Fibroblast of peridontal ligament (primary cell): ENCODE measurements at regions not wholly inside any gene's neighbourhood (a gene's known extent, or its start where the extent isn't known, plus 50 kb on each side); places are given as distances from the start of the nearest gene placed in this dataset.

Experiments
- DNase-seq: peaks from one replicate; pipeline ENCODE4 v3.0.0-alpha.2; 2010; ENCODE audit errors: extremely low read depth

DNA sequence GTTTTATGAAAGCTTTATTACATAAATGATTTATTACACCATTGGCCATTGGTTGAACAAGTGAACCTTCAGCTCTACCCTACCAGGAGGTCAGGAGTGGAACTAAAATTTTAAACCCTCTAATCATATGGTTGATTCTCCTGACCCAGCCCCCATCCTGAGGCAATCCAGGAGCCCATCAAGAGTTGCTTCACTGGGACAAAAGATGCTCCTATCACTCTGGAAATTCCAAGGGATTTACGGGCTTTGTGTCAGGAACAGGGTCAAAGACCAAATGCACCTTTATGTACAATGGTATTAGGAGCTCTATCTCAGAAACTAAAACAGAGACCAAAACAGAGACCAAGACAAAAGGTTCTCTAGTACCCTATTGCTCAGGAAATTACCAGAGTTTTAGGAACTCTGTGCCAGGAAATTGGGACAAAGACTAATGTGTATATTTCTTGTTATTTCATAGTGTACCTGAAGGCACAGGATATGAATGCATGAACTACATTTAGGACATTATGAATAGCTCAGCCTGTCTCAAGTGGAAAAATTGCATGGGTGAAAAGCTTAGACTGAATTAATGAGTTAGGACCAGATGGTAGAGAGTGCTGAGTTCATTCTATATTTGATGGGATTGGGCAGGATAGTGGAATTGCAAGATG is 171.7 kb upstream of the FLRT2 start:
- no peak for DNase-seq

GRCh38 chr14:85359505-85359904 is 170.4 kb upstream of the FLRT2 start:
- DNase-seq: no peak

DNA sequence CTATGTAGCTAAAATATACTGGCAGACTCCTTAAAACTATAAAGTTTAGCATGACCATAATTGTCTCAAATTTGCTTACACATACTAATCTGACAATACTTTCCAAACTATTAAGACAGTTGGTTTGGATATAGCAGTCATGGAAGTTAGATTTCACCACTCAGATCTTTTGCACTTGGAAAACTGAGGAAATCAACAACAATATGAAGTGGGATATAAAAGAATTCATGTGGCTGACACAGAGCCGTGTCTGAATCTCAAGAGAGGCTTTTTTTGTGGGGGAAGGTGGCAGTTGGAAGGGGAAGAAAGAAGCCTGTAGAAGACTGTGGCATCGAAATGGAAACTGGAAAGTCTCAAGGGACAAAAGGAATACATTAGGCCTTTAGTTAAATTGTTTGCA is 166.6 kb upstream of the FLRT2 start:
- no peak for DNase-seq

- DNase-seq: no peak
These were observed 163.7 kb upstream of the FLRT2 start for GRCh38 chr14:85366226-85366625.

GRCh38 chr14:85380881-85381280 is 149.1 kb upstream of the FLRT2 start:
- peak; percentile 65 for DNase-seq

GRCh38 chr14:85382341-85382740 is 147.6 kb upstream of the FLRT2 start:
- DNase-seq: no peak

- DNase-seq: no peak
These were observed 142.8 kb upstream of the FLRT2 start for GRCh38 chr14:85387181-85387580.

- DNase-seq: no peak
These were observed 139.7 kb upstream of the FLRT2 start for GRCh38 chr14:85390236-85390635.

DNA sequence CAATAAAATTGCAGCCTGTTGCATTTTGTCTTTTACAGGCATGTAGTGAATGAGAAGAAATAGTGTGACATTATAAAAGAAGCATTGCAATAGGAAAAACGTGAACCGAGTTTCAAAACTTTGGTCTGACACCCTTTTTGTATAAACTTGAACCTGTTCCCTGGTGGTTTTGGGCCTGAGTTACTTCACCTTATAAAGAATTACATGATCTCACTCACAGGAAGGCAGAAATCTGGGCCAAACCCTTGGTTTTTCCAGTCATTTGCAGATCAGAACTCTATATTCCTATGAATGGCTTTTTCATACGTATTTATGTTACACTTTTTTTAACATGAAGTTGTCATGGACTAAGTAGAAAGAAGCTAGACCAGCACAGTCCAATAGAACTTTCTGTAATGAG is 138.5 kb upstream of the FLRT2 start:
- DNase-seq: no peak

DNA sequence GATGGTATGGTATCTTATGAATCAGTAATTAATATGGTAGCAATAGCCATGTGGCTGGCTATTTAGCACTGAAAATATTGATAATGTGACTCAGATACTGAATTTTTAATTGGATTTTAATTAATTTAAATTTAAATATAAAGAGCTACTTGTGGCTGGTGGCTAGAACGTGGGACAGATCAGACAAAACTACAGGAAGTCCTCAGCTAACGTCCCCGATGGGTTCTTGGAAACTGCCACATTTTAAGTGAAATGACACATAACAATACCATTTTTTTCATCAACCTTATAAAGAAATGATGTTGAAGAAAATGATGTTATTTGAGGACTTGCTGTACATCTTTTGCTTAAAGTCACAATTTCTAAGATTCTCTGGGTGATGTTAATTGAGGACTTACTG is 138.1 kb upstream of the FLRT2 start:
- no peak for DNase-seq

DNA sequence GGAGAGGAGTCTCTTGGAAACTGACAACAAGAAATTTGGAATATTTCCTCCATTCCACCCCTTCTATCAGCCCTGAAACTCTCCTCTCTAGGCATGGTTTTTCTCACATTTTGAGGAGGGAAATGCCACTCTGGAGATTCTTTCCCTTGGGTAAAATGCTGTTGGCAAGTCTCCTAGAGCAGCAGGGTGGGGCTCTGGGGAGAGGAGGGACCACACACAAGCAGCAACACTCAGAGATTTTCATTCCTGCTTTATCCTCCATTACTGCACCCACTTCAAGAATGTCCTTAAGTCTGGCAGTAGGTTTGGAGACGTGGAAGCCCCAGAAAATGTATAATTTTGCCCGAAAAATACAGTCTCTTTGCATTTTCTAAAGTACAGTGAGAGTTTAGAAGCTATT is 130.8 kb upstream of the FLRT2 start:
- DNase-seq: peak; percentile 30

- no peak for DNase-seq
These were observed 129.3 kb upstream of the FLRT2 start for GRCh38 chr14:85400678-85401077.

- peak; percentile 73 for DNase-seq
These were observed 128.6 kb upstream of the FLRT2 start for GRCh38 chr14:85401384-85401783.

DNA sequence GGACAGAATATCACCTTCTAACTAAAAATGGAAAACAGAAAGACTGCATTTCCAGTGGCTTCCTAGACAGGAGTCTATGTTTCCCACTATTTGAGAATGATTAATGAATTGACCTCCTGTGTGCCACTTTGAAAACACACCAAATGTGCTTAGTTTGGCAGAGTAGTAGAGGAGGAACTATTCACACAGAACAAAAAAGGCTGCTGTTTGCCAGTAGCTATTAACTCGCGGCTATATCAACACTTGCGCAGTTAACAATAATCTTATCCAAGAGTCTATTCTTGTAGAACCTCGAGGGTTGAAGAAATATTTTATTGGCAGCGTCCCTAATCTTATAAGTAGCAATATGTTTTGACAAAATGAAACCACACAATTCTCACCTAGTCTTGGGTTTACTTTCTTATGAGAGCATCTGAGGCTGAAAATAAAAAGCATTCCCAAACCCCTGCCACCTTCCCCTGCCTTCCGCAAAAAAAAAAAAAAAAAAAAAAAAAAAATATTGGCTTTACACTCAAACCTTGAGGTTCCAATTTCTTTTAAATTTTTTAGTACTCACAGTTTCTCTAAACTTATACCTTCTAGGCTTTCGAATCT is 127.3 kb upstream of the FLRT2 start:
- DNase-seq: no peak

- DNase-seq: no peak
These were observed 120.3 kb upstream of the FLRT2 start for GRCh38 chr14:85409481-85410210.

DNA sequence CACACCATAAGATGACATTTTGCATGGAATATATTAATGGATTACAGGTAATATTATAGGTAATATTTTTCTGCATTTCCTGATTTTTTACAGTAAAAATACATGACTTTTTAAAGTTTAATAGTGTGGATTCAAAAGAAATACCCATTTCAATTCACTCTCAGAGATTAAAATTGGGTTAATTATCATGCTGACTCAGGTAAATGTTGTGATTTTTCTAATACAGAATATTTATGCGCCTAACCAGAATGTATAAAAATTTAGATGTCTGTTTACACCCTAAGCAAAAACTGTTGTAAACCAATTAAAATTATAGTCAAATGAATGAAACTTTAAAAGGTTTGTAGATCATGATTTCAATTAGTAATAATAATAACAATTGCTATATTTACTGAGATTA is 117.2 kb upstream of the FLRT2 start:
- DNase-seq: no peak

DNA sequence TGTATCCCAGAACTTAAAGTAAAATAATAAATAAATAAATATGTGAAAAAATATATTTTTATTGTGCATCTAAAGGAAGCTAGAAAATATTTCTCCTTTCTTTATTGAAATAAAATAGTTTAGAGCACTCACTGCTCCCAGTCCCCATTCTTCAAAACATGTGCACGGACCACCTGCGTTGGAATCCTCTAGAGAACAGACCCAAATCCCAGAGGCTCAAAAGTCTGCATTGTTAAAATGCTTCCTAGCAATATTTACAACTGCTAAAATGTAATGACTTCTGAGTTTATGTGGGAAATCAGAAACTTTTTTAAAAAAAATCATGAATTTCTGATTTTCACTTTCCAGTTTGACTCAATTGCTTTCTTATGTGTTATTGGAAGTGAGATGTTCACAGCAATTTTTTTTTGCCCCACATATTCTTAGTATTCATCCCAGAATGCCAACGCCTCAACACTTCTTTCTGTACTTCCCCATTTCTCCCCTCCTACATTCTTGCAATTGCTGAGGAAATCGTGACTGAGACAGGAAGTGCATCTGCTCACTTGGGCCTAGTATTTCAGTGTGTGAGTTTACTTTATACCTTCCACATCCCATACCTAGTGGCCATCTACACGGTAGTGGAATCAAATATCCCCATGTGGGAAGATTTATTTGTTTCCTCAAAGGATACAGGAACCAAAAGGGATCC is 116.0 kb upstream of the FLRT2 start:
- DNase-seq: no peak

DNA sequence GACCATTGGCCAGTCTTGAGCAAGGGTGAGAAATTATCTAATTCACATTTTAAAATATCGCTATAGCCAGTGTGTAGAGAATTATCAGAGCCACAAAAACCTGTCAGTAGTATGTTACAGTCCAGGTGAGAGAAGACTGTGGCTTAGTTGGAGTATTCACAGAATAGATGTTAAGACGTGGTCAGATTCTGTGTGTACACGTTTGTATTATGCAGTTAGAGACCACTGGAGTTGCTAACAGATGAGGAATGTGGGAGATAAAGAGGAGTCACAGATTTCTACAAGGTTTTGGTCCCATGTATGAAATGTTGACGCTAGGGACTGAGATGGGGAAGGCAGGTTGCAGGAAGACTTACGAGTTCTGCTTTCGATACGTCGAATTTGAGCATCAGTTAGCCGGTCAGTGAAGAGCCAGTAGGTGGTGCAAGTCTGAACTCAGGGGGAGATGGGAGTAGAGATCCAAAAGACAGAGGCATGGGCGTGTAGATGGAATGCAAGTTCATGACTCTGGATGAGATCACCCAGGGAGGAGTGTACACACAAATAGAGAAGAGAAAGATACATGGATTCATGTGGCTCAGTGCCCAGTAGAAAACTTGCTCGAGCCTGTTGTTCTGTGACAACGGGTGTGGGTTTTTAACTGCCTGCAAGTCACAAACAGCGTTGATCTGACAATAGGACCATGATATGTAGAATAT is 114.8 kb upstream of the FLRT2 start:
- peak; percentile 85 for DNase-seq

GRCh38 chr14:85416771-85417170 is 113.2 kb upstream of the FLRT2 start:
- peak; percentile 69 for DNase-seq

- DNase-seq: no peak
These were observed 112.5 kb upstream of the FLRT2 start for GRCh38 chr14:85417396-85417795.

GRCh38 chr14:85418721-85419120 is 111.2 kb upstream of the FLRT2 start:
- peak; percentile 29 for DNase-seq

DNA sequence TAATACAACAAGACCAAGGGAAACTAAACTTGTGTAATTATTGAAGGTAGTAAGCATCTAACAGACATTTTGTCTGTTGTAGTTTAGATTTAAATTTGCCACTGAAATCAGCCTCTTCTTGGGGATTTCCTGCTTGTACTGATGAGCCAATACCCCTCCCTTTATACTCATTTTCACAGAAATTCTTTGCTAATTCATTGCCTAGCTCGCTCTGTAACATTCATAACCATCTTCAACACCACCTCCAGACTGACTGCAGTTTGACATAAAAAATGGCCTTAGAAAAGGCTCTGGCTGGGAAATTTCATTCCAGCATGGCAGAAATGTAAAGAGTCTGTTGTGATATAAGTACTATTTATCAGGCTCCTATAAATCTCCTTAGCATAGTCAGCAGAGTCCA is 109.7 kb upstream of the FLRT2 start:
- DNase-seq: no peak
